ENCODE measurements at regions not wholly inside any gene's neighbourhood (a gene's known extent, or its start where the extent isn't known, plus 50 kb on each side); places are given as distances from the start of the nearest gene placed in this dataset.

GRCh38 chr6:14322841-14323240, 205.3 kb downstream of the CD83 start:
- TF ChIP-seq POLR2AphosphoS5 (IDR thresholded peaks at IDR 0.05), result no peak
- no peak for TF ChIP-seq POLR2A (IDR thresholded peaks at IDR 0.05)

All from sigmoid colon (tissue), 4 donors.